HL-60 (cell line): ENCODE measurements at regions not wholly inside any gene's neighbourhood (a gene's known extent, or its start where the extent isn't known, plus 50 kb on each side); places are given as distances from the start of the nearest gene placed in this dataset.
"Not testable (repeated sequence)": the region's sequence is repeated elsewhere in the genome, so short reads cannot be mapped to it uniquely, and the experiment has no call there.

Source experiments
- DNase-seq, 2 experiments: peaks; one replicate each; pipeline ENCODE4 v3.0.0-alpha.2; 2010 to 2020; ENCODE audit warnings: low read depth in 1 of 2, low spot score in 1 of 2
- H3K27ac ChIP-seq: fragments of 250-450 bp; sonication (Bioruptor Pico); replicated peaks from 2 replicates; pipeline ENCODE4 v1.5.1; 2020; ENCODE audit warnings: mild to moderate bottlenecking, moderate library complexity
- H3K27me3 ChIP-seq: fragments of 250-450 bp; sonication (Bioruptor Pico); 2 replicates; pipeline ENCODE4 v1.5.1; 2021; ENCODE audit warnings: mild to moderate bottlenecking, moderate library complexity; ENCODE audit not compliant: insufficient read depth, poor library complexity, severe bottlenecking
- H3K4me3 ChIP-seq: replicated peaks from 2 replicates; pipeline ENCODE4 v1.5.1; 2011; ENCODE audit warnings: mild to moderate bottlenecking, control low read depth, low read length; ENCODE audit not compliant: insufficient read depth
- GABPA ChIP-seq: IDR thresholded peaks from 2 replicates; pipeline ENCODE4 v1.6.1; 2012; ENCODE audit warnings: low read depth
- POLR2AphosphoS5 ChIP-seq: IDR thresholded peaks from 2 replicates; pipeline ENCODE4 v1.6.1; 2012; ENCODE audit warnings: low read depth
- SPI1 ChIP-seq: IDR thresholded peaks from 2 replicates; pipeline ENCODE4 v1.6.1; 2012; ENCODE audit warnings: low read depth, mild to moderate bottlenecking, borderline replicate concordance
- TF ChIP-seq, protein P1 (sequence below): IDR thresholded peaks from one replicate; pipeline ENCODE4 v1.5.1; 2011; ENCODE audit warnings: low read length, control low read depth, inconsistent platforms; ENCODE audit not compliant: insufficient read depth
- TF ChIP-seq, protein P2 (sequence below): IDR thresholded peaks from 2 replicates; pipeline ENCODE4 v1.6.1; 2012; ENCODE audit warnings: low read depth; ENCODE audit not compliant: insufficient replicate concordance

DNA sequence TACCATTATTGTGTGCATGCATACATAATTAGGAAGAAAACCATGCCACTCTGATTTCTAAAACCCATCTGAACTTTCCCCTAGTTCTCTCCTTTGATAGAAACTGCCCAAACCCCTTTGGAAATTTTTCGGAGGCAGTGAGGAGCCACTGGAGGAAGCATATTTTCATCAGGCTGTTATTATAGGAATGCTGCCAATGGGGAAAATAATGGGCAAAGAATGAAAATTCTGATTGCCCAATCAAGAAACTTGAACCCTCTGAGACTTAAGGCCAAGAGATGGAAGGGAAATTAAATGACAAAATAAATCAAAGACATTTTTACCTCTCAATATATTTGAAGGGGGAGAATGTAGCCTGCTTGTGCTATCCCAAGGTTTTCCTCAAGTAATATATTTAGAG lies 376.0 kb upstream of the PDZRN3 start:
- no peaks in the 10 kb centered on the region for H3K27me3 ChIP-seq
- no peak overlapping the region for H3K27ac ChIP-seq
- TF ChIP-seq, protein P1, sequence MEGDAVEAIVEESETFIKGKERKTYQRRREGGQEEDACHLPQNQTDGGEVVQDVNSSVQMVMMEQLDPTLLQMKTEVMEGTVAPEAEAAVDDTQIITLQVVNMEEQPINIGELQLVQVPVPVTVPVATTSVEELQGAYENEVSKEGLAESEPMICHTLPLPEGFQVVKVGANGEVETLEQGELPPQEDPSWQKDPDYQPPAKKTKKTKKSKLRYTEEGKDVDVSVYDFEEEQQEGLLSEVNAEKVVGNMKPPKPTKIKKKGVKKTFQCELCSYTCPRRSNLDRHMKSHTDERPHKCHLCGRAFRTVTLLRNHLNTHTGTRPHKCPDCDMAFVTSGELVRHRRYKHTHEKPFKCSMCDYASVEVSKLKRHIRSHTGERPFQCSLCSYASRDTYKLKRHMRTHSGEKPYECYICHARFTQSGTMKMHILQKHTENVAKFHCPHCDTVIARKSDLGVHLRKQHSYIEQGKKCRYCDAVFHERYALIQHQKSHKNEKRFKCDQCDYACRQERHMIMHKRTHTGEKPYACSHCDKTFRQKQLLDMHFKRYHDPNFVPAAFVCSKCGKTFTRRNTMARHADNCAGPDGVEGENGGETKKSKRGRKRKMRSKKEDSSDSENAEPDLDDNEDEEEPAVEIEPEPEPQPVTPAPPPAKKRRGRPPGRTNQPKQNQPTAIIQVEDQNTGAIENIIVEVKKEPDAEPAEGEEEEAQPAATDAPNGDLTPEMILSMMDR = no peak
- TF ChIP-seq SPI1 = no peak
- DNase-seq = no peak
- H3K4me3 ChIP-seq = no peak overlapping the region

- TF ChIP-seq, protein P2, sequence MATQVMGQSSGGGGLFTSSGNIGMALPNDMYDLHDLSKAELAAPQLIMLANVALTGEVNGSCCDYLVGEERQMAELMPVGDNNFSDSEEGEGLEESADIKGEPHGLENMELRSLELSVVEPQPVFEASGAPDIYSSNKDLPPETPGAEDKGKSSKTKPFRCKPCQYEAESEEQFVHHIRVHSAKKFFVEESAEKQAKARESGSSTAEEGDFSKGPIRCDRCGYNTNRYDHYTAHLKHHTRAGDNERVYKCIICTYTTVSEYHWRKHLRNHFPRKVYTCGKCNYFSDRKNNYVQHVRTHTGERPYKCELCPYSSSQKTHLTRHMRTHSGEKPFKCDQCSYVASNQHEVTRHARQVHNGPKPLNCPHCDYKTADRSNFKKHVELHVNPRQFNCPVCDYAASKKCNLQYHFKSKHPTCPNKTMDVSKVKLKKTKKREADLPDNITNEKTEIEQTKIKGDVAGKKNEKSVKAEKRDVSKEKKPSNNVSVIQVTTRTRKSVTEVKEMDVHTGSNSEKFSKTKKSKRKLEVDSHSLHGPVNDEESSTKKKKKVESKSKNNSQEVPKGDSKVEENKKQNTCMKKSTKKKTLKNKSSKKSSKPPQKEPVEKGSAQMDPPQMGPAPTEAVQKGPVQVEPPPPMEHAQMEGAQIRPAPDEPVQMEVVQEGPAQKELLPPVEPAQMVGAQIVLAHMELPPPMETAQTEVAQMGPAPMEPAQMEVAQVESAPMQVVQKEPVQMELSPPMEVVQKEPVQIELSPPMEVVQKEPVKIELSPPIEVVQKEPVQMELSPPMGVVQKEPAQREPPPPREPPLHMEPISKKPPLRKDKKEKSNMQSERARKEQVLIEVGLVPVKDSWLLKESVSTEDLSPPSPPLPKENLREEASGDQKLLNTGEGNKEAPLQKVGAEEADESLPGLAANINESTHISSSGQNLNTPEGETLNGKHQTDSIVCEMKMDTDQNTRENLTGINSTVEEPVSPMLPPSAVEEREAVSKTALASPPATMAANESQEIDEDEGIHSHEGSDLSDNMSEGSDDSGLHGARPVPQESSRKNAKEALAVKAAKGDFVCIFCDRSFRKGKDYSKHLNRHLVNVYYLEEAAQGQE = no peak
- TF ChIP-seq POLR2AphosphoS5 = no peak
- TF ChIP-seq, protein P1 = no peak
- no peak for TF ChIP-seq GABPA
- TF ChIP-seq SPI1 = no peak
- H3K27me3 ChIP-seq = no peaks in the 10 kb centered on the region
- H3K27ac ChIP-seq = no peak overlapping the region
- DNase-seq = no peak
- H3K4me3 ChIP-seq = no peak overlapping the region
Measured at GRCh38 chr3:73999501-73999900, 374.8 kb upstream of the PDZRN3 start.

GRCh38 chr3:73990691-73991090 lies 365.9 kb upstream of the PDZRN3 start:
- not testable (repeated sequence) for H3K27me3 ChIP-seq, DNase-seq, H3K27ac ChIP-seq, H3K4me3 ChIP-seq

GRCh38 chr3:73966733-73967132 lies 342.0 kb upstream of the PDZRN3 start:
- TF ChIP-seq, protein P1 = no peak
- TF ChIP-seq, protein P2 = no peak
- TF ChIP-seq POLR2AphosphoS5 = no peak
- TF ChIP-seq GABPA = no peak
- TF ChIP-seq SPI1 = no peak
- Histone ChIP-seq H3K4me3 (no peak overlapping the region), H3K27me3 (no peaks in the 10 kb centered on the region), H3K27ac (no peak overlapping the region)
- DNase-seq = no peak
